GM12878 (cell line): ENCODE measurements at regions not wholly inside any gene's neighbourhood (a gene's known extent, or its start where the extent isn't known, plus 50 kb on each side); places are given as distances from the start of the nearest gene placed in this dataset.

Experiments
- ATAC-seq: fragments of 200-7000 bp; cut with Tn5 transposase; 3 replicates; pipeline ENCODE4 v1.9.1; 2020; ENCODE audit warnings: mild to moderate bottlenecking, moderate library complexity
- BruUV-seq: library from RNA; stranded (reverse); fragments of 400-500 nt; replicated peaks from 2 replicates; lab custom pipeline; 2021; lab: Mats Ljungman, UMichigan
- CTCF ChIA-PET: fragments of 300-600 bp; sonication (Branson Sonifier 250); formaldehyde crosslinking; extraction: SDS; loops from one replicate; lab custom pipeline; 2021; ENCODE audit warnings: inconsistent platforms; lab: Yijun Ruan, JAX
- POLR2A ChIA-PET: fragments of 350-600 bp; formaldehyde crosslinking; extraction: SDS; loops from one replicate; lab custom pipeline; 2021; ENCODE audit warnings: inconsistent platforms; lab: Charles Lee
- RAD21 ChIA-PET: fragments of 300-600 bp; sonication (Branson Sonifier 250); formaldehyde crosslinking; loops from one replicate; lab custom pipeline; 2023; ENCODE audit warnings: antibody characterized with exemption; ENCODE audit not compliant: unreplicated experiment; lab: Charles Lee
- SMC1A ChIA-PET: fragments of 300-600 bp; sonication (Branson Sonifier 250); formaldehyde crosslinking; loops from one replicate; lab custom pipeline; 2023; ENCODE audit not compliant: unreplicated experiment, uncharacterized antibody; lab: Charles Lee
- DNase-seq: peaks from one replicate; pipeline ENCODE4 v3.0.0-alpha.2; 2011; ENCODE audit warnings: low read depth, low spot score
- FAIRE-seq: peaks from 3 replicates; lab custom pipeline; 2011; peaks lifted over from hg19 to GRCh38; lab: Jason Lieb, UNC
- H2AFZ ChIP-seq: 2 replicates; pipeline ENCODE4 v1.6.0; 2011; ENCODE audit warnings: low read depth, low read length, control low read depth; ENCODE audit not compliant: control insufficient read depth
- H3K27ac ChIP-seq: 2 replicates; pipeline ENCODE4 v1.5.1; 2011; ENCODE audit warnings: control low read depth; ENCODE audit not compliant: control insufficient read depth, insufficient read depth
- H3K27me3 ChIP-seq, 2 experiments: replicated peaks in 1 of 2; 2 replicates each; pipeline versions ENCODE4 v1.6.0 to v1.6.1; 2011; ENCODE audit warnings: low read length in 1 of 2; ENCODE audit not compliant: control insufficient read depth in 2 of 2, insufficient read depth in 2 of 2
- H3K36me3 ChIP-seq, 2 experiments: 2 replicates each; pipeline ENCODE4 v1.5.1; 2011; ENCODE audit warnings: low read length in 1 of 2; ENCODE audit not compliant: control insufficient read depth in 2 of 2, insufficient read depth in 2 of 2
- H3K4me1 ChIP-seq: 2 replicates; pipeline ENCODE4 v1.6.1; 2011; ENCODE audit warnings: mild to moderate bottlenecking, low read length, moderate library complexity, mixed read lengths; ENCODE audit not compliant: control insufficient read depth, insufficient read depth
- H3K4me2 ChIP-seq: 2 replicates; pipeline ENCODE4 v1.6.0; 2011; ENCODE audit warnings: control low read depth; ENCODE audit not compliant: control insufficient read depth, insufficient read depth
- H3K4me3 ChIP-seq: fragments of 200-600 bp; sonication (generic); 2 replicates; pipeline ENCODE4 v1.5.1; 2016
- H3K79me2 ChIP-seq: 2 replicates; pipeline ENCODE4 v1.6.0; 2011; ENCODE audit warnings: low read length; ENCODE audit not compliant: control insufficient read depth, insufficient read depth
- H3K9ac ChIP-seq: 2 replicates; pipeline ENCODE4 v1.8.0; 2011; ENCODE audit warnings: low read length, control low read depth, mixed read lengths; ENCODE audit not compliant: control insufficient read depth, insufficient read depth
- H3K9me3 ChIP-seq: replicated peaks from 3 replicates; pipeline ENCODE4 v1.5.1; 2011; ENCODE audit warnings: mild to moderate bottlenecking, low read length; ENCODE audit not compliant: control insufficient read depth, insufficient read depth
- H4K20me1 ChIP-seq: 2 replicates; pipeline ENCODE4 v1.6.0; 2011; ENCODE audit not compliant: control insufficient read depth, insufficient read depth
- ATF7 ChIP-seq: fragments of 450-650 bp; IDR thresholded peaks from 2 replicates; pipeline ENCODE4 v1.6.1; 2016; ENCODE audit warnings: low read depth, mild to moderate bottlenecking
- CHD4 ChIP-seq: fragments of 200-600 bp; sonication (generic); IDR thresholded peaks from 2 replicates; pipeline ENCODE4 v1.6.1; 2016; ENCODE audit warnings: mild to moderate bottlenecking
- E2F4 ChIP-seq: IDR thresholded peaks from 2 replicates; pipeline ENCODE4 v1.6.1; 2012; ENCODE audit warnings: low read depth, low read length, improper control_type of control experiment
- FOXM1 ChIP-seq: IDR thresholded peaks from 2 replicates; pipeline ENCODE4 v1.6.1; 2012; ENCODE audit warnings: low read depth, mild to moderate bottlenecking, inconsistent platforms, low read length, moderate library complexity
- IRF5 ChIP-seq: fragments of 450-650 bp; IDR thresholded peaks from 2 replicates; pipeline ENCODE4 v1.6.1; 2017; ENCODE audit warnings: borderline replicate concordance
- MTA2 ChIP-seq: fragments of 450-650 bp; IDR thresholded peaks from 2 replicates; pipeline ENCODE4 v1.6.1; 2016; ENCODE audit warnings: low read depth, mild to moderate bottlenecking, moderate library complexity
- MTA3 ChIP-seq: IDR thresholded peaks from 2 replicates; pipeline ENCODE4 v1.6.1; 2012; ENCODE audit warnings: low read length, inconsistent platforms, borderline replicate concordance
- MYC ChIP-seq: IDR thresholded peaks from 2 replicates; pipeline ENCODE4 v1.6.1; 2011; ENCODE audit warnings: mild to moderate bottlenecking, low read length, moderate library complexity, inconsistent platforms; ENCODE audit not compliant: insufficient read depth, insufficient replicate concordance, insufficient read length, severe bottlenecking
- NKRF ChIP-seq: fragments of 450-650 bp; conservative IDR thresholded peaks from 2 replicates; pipeline ENCODE4 v1.6.1; 2017; ENCODE audit warnings: mild to moderate bottlenecking, moderate library complexity
- RAD21 ChIP-seq: IDR thresholded peaks from 2 replicates; pipeline ENCODE4 v1.6.1; 2011; ENCODE audit warnings: mild to moderate bottlenecking, low read depth, low read length, moderate library complexity; ENCODE audit not compliant: insufficient read depth
- SREBF1 ChIP-seq: IDR thresholded peaks from 2 replicates; pipeline ENCODE4 v1.6.1; 2012; ENCODE audit warnings: mild to moderate bottlenecking, low read length
- ZBED1 ChIP-seq: IDR thresholded peaks from 2 replicates; pipeline ENCODE4 v1.6.1; 2016; ENCODE audit warnings: borderline replicate concordance
- ZNF592 ChIP-seq: fragments of 450-650 bp; IDR thresholded peaks from 2 replicates; pipeline ENCODE4 v1.6.1; 2017; ENCODE audit warnings: mild to moderate bottlenecking, moderate library complexity
- WGBS: methylation state at CpG from one replicate; pipeline ENCODE4 v1.1.6; 2016; ENCODE audit warnings: low lambda C conversion rate; ENCODE audit not compliant: insufficient replicate concordance, insufficient coverage; ENCODE audit errors: missing lambda C conversion rate; 5-methylcytosine and 5-hydroxymethylcytosine counted together
- in situ Hi-C: fragments of 300-500 bp; cut with MboI; formaldehyde crosslinking; loops from 9 replicates; pipeline ENCODE4 v1.14.3; 2018; ENCODE audit warnings: mixed read lengths
- intact Hi-C: fragments of 100-400 bp; cut with micrococcal nuclease; formaldehyde crosslinking; loops from one replicate; pipeline ENCODE4 v1.14.2; 2022; ENCODE audit not compliant: unreplicated experiment

- TF ChIP-seq IRF5 (no peak), RAD21 (no peak), CHD4 (no peak), SREBF1 (no peak), MYC (no peak), MTA2 (no peak)
Measured at GRCh38 chr6:12477616-12478015, 187.5 kb downstream of the EDN1 start (continued).

GRCh38 chr6:12478921-12479320 is 188.8 kb downstream of the EDN1 start:
- ChIA-PET SMC1A (interaction anchor here (0.9 to 1.5 kb wide), 8 partner anchors 8 to 188 kb away, joined by 3 to 6 read pairs (median 4); partner anchors contain the start of gene EDN1), POLR2A (no interaction called here), CTCF (interaction anchor here (0.9 to 1.3 kb wide), 2 partner anchors 11 to 58 kb away, joined by 3 to 4 read pairs; no protein-coding TSS in a partner anchor), RAD21 (interaction anchor here (1.1 kb wide), 1 partner anchor 119 kb away, joined by 3 read pairs; no protein-coding TSS in a partner anchor)
- Histone ChIP-seq H2AFZ (no peak overlapping the region), H4K20me1 (no peaks in the 10 kb centered on the region), H3K9ac (no peak overlapping the region), H3K4me1 (peaks cover 8% of the 10 kb centered on the region), H3K79me2 (no peaks in the 10 kb centered on the region), H3K9me3 (no peaks in the 10 kb centered on the region; the same call in 2 of the 3 replicates), H3K4me2 (no peak overlapping the region), H3K27me3 (no peaks in the 10 kb centered on the region), H3K4me3 (no peak overlapping the region), H3K27ac (no peak overlapping the region), H3K36me3 (no peaks in the 10 kb centered on the region)
- ATAC-seq, result no peak
- 45% methylated on average over 3 of the region's 3 CpGs for WGBS
- FAIRE-seq, result no peak
- intact Hi-C loops (no loop called here), in situ Hi-C loops (no loop called here)
- DNase-seq, result no peak
- no TSS peak for BruUV-seq
- TF ChIP-seq MTA3, result no peak
- TF ChIP-seq E2F4, result no peak
- no peak for TF ChIP-seq ATF7
- TF ChIP-seq NKRF, result no peak
- TF ChIP-seq FOXM1, result no peak
- no peak for TF ChIP-seq ZBED1
- TF ChIP-seq ZNF592, result no peak
